Left lobe of liver (tissue), 2 donors: ENCODE measurements at regions not wholly inside any gene's neighbourhood (a gene's known extent, or its start where the extent isn't known, plus 50 kb on each side); places are given as distances from the start of the nearest gene placed in this dataset.

Source experiments
- ATAC-seq: fragments of 200-7000 bp; cut with Tn5 transposase; one replicate; pipeline ENCODE4 v1.9.1; 2020; ENCODE audit warnings: mild to moderate bottlenecking, moderate library complexity
- DNase-seq: peaks from one replicate; pipeline ENCODE4 v3.0.0-alpha.2; 2020; ENCODE audit warnings: low spot score
- donor health status: DM: no; HTN: no; CAD: no; lungs with moderate emphysema.
- donor health status: DM: no; HTN: yes; CAD: no.

DNA sequence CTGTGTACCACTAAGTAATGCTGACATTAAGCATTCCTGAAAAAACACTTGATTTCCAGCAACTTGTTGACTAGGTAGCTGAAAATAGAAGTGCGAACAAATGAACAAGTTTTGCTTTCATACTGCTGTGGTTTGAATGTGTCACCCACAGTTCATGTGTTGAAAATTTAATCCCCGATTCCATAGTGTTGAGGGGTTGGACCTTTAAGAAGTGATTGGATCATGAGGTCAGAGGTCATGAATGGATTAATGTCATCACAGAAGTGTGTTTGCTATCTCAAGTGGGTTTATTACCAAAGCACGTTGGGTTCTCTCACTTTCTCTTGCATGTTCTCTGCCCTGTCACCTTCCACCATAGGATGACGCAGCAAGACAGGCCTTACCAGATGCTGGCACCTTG is 568.5 kb downstream of the UTRN start:
- DNase-seq (no peak), ATAC-seq (no peak)

- ATAC-seq (no peak), DNase-seq (no peak)
Observed at GRCh38 chr6:144854654-144855053, 569.5 kb downstream of the UTRN start.

DNA sequence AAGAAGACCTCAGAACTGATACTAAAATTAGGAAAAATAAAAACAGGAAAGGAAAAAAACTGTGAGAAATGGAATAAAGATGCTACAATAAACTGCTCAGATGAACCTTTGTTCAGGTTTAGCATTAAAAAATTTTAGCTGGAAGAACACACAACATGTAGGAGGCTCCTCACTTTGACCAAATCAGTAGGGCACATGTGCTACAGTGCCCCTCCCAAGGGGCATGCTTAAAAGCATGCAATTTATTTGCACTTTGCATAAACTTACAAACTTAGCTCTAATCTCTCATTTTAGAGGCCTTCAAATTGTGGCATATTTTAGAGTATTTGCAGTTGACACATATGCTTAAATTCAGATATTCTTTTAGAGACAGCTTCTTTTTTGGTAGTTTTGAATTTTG is 570.2 kb downstream of the UTRN start:
- no peak for DNase-seq
- ATAC-seq: no peak

DNA sequence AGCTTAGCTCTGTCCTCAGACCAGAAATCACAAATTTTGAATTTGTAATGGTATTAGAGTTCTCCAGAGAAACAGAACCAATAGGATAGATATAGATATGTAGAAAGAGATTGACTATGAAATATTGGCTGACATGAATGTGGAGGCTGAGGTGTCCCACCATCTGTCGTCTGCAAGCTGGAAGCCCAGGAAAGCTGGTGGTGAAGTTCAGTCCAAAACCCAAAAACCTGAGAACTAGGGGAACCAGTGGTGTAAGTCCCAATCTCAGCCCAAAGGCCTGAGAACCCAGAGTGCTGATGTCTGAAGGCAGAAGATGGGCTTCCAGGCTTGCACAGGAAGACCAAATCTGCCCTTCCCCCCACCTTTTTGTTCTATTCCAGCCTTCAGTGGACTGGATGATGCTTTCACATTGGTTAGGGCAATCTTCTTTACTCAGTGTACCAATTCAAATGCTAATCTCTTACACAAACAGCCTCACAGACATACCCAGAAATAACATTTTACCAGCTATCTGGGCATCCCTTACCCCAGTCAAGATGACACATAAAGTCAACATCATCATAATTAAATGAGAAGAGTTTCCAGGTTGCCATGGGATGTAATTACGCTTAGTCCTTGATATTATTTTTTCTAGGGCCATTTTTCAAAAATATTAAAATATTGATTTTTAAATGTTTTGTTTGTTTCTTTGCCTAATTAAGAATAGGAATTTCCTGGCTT is 570.8 kb downstream of the UTRN start:
- DNase-seq: no peak
- ATAC-seq: no peak

- ATAC-seq: no peak
- no peak for DNase-seq
Observed at GRCh38 chr6:144856622-144857021, 571.5 kb downstream of the UTRN start.

DNA sequence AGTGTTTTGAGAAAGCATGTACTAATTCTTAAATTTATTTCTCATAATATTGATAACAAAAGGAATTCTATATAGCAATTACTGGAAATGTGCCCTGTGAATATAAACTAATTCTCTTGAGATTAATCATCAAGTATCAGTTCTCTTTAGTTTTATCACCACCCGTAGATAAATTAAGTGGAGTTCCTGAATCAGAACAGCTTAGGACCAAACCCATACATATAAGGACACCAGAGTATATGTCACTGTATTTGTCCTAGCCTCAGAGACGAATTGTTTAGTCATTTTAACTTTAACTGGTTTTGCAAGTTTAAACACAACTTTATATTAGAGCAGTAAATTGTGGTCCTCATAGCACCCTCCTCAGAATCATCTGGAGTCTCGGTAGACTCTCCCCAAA is 572.0 kb downstream of the UTRN start:
- ATAC-seq (no peak), DNase-seq (no peak)

DNA sequence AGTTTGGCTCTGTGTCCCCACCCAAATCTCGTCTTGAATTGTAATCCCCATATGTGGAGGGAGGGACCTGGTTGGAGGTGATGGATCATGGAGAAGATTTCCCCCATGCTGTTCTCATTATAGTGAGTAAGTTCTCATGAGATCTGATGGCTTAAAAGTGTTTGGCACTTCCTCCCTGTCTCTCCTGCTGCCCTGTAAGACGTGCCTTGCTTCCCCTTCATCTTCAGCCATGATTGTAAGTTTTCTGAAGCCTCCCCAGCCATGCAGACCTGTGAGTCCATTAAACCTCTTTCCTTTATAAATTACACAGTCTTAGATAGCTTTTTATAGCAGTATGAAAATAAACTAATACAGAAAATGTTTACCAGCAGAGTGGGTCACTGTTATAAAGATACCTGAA is 577.6 kb downstream of the UTRN start:
- DNase-seq (no peak), ATAC-seq (no peak)

DNA sequence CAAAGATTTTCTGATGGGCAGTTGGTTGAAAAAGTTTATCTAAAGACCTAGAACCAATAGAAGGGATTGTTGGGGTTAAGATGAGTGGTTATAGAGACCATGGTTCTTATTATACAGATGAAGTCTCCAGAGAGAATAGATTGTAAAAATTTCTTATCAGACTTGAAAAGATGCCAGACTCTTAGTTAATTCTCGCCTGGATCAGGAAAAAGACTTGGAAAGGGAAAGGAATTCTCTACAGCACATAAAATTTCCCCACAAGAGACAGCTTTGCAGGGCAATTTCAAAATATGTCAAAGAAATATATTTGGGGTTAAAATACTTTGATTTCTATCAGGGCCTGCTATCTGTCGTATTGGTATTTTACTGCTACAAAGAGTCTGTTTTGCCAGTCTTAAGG is 582.6 kb downstream of the UTRN start:
- ATAC-seq (no peak), DNase-seq (no peak)

- ATAC-seq (no peak), DNase-seq (no peak)
Observed at GRCh38 chr6:144870782-144871181, 585.6 kb downstream of the UTRN start.

DNA sequence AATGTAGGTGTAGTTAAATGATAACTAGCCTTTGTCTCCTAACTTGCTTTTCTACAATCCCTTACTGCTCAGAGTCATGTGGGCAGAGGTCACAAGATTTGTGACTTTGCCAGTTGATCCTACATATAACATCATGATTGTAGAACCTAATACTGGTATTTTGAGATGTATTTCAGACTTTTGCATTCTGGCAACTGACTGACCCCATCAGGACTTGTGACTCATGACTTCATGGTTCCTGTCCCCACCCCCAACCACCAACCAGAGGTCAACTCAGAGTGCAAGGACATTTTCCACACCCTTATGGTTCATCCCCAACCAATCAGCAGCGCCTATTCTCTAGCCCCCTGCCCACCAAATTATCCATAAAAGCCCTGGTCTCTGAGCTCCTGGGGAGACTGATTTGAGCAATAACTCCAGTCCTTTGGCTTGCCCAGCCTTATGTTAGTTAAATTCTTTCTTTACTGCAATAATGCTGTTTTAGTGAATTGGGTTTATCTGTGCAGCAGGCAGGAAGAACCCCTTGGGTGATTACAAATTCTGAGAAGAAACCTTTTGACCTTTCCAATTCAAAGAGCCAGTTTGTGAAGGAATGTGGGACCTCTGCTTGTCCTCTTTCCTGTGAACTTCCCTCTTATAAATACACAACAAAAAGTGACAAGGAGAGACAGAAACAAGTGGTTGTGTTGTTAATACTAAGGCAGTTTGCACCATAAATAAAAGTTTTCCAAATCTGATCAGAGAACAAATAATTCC is 588.7 kb downstream of the UTRN start:
- ATAC-seq: no peak
- no peak for DNase-seq

- ATAC-seq (no peak), DNase-seq (no peak)
Observed at GRCh38 chr6:144876689-144877088, 591.6 kb downstream of the UTRN start.

DNA sequence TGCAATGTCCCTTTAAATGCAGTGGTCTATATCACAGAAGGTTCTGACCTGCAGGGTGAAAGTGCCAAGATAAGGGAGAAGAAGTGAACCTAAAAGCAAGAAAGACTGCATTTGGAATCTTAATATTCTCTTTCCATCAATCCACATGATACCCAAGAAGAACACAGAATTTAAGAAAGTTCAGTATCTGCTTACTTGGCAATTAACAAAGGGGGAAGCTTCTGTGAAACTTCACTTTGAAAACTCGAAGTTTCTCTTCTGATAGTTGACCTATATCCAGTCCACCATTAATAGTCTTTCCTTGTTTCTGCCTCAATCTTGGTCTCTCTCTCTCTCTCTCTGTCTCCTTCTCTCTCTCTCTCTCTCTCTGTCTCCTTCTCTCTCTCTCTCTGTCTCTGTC is 592.0 kb downstream of the UTRN start:
- DNase-seq (no peak), ATAC-seq (no peak)

DNA sequence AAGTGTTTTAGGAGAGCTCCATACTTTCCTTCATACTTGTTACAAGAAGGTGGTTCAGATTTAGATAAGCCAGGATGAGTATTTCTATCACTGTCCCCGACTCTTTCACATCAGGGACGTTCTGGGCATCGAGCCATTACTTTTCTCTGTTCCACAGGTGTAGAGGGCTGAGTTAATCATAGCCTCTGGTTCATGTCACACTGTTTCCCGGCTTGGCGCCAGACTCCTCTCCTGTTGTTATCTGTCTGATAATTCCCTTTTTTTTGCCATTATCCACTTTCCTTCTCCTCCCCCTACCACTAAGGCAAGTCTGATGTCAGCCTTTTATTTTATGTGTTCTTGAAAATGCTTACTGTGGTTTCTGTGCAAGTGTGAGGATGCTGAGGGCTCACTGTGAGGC is 593.4 kb downstream of the UTRN start:
- DNase-seq: no peak
- ATAC-seq: no peak

DNA sequence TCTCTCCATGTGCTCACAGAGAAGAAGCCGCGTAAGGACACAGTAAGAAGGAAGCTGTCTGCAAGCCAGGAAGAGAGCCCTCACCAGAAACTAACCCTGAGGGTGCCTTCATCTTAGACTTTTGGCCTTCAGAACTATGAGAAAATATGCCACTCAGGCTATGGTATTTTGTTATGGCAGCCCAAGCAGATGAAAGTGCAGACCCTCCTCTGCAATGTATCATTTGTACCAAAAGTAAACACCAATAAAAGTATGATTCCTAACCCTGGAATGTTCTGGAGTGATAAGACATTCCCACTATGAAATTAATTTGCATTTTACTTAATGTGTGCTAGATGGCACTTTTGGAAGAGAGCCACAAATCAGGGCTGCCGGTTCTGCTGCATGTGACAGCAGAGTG is 594.3 kb downstream of the UTRN start:
- ATAC-seq: no peak
- no peak for DNase-seq

- ATAC-seq (no peak), DNase-seq (no peak)
Observed at GRCh38 chr6:144882425-144882824, 597.3 kb downstream of the UTRN start.

DNA sequence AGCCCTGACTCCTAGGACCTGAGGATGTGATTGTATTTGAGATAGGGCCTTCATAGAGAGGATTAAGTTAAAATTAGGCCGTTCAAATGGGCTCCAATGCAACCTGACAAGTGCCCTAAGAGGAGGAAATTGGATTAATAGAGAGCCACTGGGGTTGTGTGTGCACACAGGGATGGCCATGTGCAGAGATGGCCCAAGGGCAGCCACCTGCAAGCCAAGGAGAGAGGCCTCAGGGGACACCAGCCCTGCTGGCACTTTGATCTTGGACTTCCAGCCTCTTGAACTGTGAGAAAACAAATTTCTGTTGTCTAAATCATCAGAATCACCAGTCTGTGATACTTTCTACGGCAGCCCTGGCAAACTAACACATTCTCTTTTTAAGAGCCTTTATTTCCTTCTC is 598.8 kb downstream of the UTRN start:
- DNase-seq (no peak), ATAC-seq (no peak)

GRCh38 chr6:144885817-144886216 is 600.7 kb downstream of the UTRN start:
- DNase-seq (no peak), ATAC-seq (no peak)

GRCh38 chr6:144886682-144887081 is 601.5 kb downstream of the UTRN start:
- no peak for DNase-seq
- ATAC-seq: no peak

- DNase-seq: no peak
- ATAC-seq: no peak
Observed at GRCh38 chr6:144888621-144889020, 603.5 kb downstream of the UTRN start.

DNA sequence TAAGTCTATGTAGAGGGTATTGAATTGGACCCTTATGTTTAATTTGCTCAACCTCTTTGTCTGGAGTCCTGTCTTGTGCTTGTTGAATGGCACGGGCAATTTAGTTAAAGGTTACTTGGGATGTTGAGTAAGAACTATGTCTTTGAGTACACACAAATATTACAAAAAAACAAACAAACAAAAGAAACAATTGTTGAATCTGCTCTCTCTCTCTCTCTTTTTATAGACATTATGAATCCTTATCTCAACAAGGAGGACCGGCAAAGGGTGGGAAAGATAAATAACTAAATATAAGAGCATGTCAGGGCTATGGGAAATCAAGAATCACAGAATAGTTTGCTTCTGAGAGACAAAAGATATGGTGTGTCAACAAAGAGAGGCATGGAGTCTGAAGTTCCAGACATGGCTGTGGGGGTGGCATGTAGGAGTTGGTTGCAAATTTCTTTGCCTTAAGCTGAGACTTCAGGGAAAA is 608.6 kb downstream of the UTRN start:
- ATAC-seq (no peak), DNase-seq (no peak)

GRCh38 chr6:144894240-144894639 is 609.1 kb downstream of the UTRN start:
- no peak for DNase-seq
- no peak for ATAC-seq
